ENCODE measurements at regions not wholly inside any gene's neighbourhood (a gene's known extent, or its start where the extent isn't known, plus 50 kb on each side); places are given as distances from the start of the nearest gene placed in this dataset.

DNA sequence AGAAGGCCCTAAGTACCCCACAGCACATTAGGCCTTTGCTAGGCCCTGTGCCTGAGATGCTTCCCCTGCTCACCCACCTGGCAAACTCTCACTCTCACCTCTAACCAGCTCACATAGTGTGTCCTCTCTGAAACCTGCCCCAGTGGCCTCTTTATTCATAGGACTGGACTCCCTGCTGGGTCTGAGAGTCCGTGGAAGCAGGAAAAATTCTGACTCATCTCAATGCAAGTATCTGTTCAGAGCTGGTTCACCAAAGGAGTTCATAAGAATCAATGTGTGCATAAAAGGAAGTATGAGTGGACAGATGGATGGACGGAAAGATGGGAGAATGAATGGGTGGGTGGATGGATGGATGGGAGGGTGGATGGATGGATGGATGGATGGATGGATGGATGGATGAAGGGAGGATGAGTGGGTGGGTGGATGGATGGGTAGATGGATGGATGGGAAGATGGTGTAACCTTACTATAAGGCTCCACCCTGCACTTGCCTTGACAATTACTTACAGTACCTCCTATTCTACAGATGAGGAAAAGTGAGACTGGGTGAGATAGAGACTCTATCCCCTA is 111.2 kb upstream of the ZMIZ1 start:
- H2AK5ac ChIP-seq (ENCODE audit: low read length) = no peak overlapping the region
- no peaks in the 10 kb centered on the region for H3K79me1 ChIP-seq (ENCODE audit: low read length)
- H2BK15ac ChIP-seq (replicated peaks; ENCODE audit: low read depth) = no peak overlapping the region
- 80% methylated on average over 1 of the region's 2 CpGs for WGBS (ENCODE audit: extremely low coverage, insufficient coverage, low lambda C conversion rate)
- no peak overlapping the region for H3K56ac ChIP-seq (ENCODE audit: low read length)
- H3K4me1 ChIP-seq (ENCODE audit: control insufficient read depth, low read depth, low read length) = peaks cover 5% of the 10 kb centered on the region
- no peak overlapping the region for H2BK120ac ChIP-seq (ENCODE audit: low read depth, low read length)
- no peak overlapping the region for H4K8ac ChIP-seq (ENCODE audit: low read depth, low read length)
- H3K4ac ChIP-seq (ENCODE audit: low read depth, low read length) = no peak overlapping the region
- no peak overlapping the region for H3K27ac ChIP-seq (ENCODE audit: low read depth, low read length)
- DNase-seq = no peak
- H3K18ac ChIP-seq (ENCODE audit: low read length) = no peak overlapping the region
- no peaks in the 10 kb centered on the region for H3K36me3 ChIP-seq (ENCODE audit: control insufficient read depth, insufficient read depth, low read length)
- H3K79me2 ChIP-seq (ENCODE audit: control insufficient read depth, insufficient read depth, low read length) = no peaks in the 10 kb centered on the region
- H3K27me3 ChIP-seq (ENCODE audit: insufficient read depth, low read length, poor library complexity) = no peaks in the 10 kb centered on the region
- no peak overlapping the region for H3K23ac ChIP-seq (ENCODE audit: low read length)
- no peak overlapping the region for H3K9ac ChIP-seq (ENCODE audit: low read length)
- H2BK5ac ChIP-seq (ENCODE audit: low read length) = no peak overlapping the region
- no peak overlapping the region for H4K5ac ChIP-seq (ENCODE audit: low read length)
- H3K4me3 ChIP-seq (ENCODE audit: low read length) = no peak overlapping the region
- no peak overlapping the region for H3K4me2 ChIP-seq (ENCODE audit: low read length)

GRCh38 chr10:78959217-78959923 is 109.4 kb upstream of the ZMIZ1 start:
- no peak overlapping the region for H4K5ac ChIP-seq (ENCODE audit: low read length)
- peaks cover 10% of the 10 kb centered on the region for H3K4me1 ChIP-seq (ENCODE audit: control insufficient read depth, low read depth, low read length)
- no peak overlapping the region for H3K18ac ChIP-seq (ENCODE audit: low read length)
- H4K8ac ChIP-seq (ENCODE audit: low read depth, low read length) = no peak overlapping the region
- H3K79me2 ChIP-seq (ENCODE audit: control insufficient read depth, insufficient read depth, low read length) = no peaks in the 10 kb centered on the region
- no peaks in the 10 kb centered on the region for H3K27me3 ChIP-seq (ENCODE audit: insufficient read depth, low read length, poor library complexity)
- DNase-seq = no peak
- H3K4ac ChIP-seq (ENCODE audit: low read depth, low read length) = no peak overlapping the region
- no peak overlapping the region for H2BK15ac ChIP-seq (replicated peaks; ENCODE audit: low read depth)
- no peak overlapping the region for H3K23ac ChIP-seq (ENCODE audit: low read length)
- H3K79me1 ChIP-seq (ENCODE audit: low read length) = no peaks in the 10 kb centered on the region
- WGBS (ENCODE audit: extremely low coverage, insufficient coverage, low lambda C conversion rate) = no CpG with 5 or more reads among the region's 10 CpGs
- H3K9ac ChIP-seq (ENCODE audit: low read length) = no peak overlapping the region
- no peak overlapping the region for H2AK5ac ChIP-seq (ENCODE audit: low read length)
- H3K36me3 ChIP-seq (ENCODE audit: control insufficient read depth, insufficient read depth, low read length) = no peaks in the 10 kb centered on the region
- no peak overlapping the region for H3K27ac ChIP-seq (ENCODE audit: low read depth, low read length)
- H3K4me2 ChIP-seq (ENCODE audit: low read length) = no peak overlapping the region
- H3K4me3 ChIP-seq (ENCODE audit: low read length) = no peak overlapping the region
- no peak overlapping the region for H2BK120ac ChIP-seq (ENCODE audit: low read depth, low read length)
- no peak overlapping the region for H2BK5ac ChIP-seq (ENCODE audit: low read length)
- no peak overlapping the region for H3K56ac ChIP-seq (ENCODE audit: low read length)

DNA sequence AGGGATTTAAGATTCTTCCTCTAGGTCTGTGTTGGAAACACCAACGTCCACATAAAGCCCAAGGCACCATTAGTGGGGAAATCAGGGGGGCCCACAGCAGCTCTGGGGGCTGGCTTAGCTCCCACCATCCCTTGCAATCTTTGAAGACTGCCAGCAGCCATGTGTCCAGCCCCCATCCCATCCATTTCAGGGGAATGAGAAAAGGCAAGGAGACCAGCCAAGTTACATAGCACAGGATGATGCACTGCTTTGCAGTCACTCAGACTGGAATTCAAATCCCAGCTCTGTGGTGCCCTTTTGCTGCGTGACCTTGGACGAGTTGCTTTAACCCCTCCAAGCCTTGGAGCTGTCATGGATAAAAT is 108.9 kb upstream of the ZMIZ1 start:
- Histone ChIP-seq H3K4me1 (ENCODE audit: control insufficient read depth, low read depth, low read length) (peaks cover 15% of the 10 kb centered on the region), H3K23ac (ENCODE audit: low read length) (no peak overlapping the region), H3K36me3 (ENCODE audit: control insufficient read depth, insufficient read depth, low read length) (no peaks in the 10 kb centered on the region), H2BK5ac (ENCODE audit: low read length) (no peak overlapping the region), H3K9ac (ENCODE audit: low read length) (no peak overlapping the region), H2BK120ac (ENCODE audit: low read depth, low read length) (no peak overlapping the region), H3K27me3 (ENCODE audit: insufficient read depth, low read length, poor library complexity) (no peaks in the 10 kb centered on the region), H3K79me1 (ENCODE audit: low read length) (no peaks in the 10 kb centered on the region), H3K18ac (ENCODE audit: low read length) (no peak overlapping the region), H3K27ac (ENCODE audit: low read depth, low read length) (no peak overlapping the region), H4K5ac (ENCODE audit: low read length) (no peak overlapping the region), H2BK15ac (replicated peaks; ENCODE audit: low read depth) (no peak overlapping the region), H2AK5ac (ENCODE audit: low read length) (no peak overlapping the region), H3K56ac (ENCODE audit: low read length) (no peak overlapping the region), H3K4me3 (ENCODE audit: low read length) (no peak overlapping the region), H3K4ac (ENCODE audit: low read depth, low read length) (no peak overlapping the region), H3K4me2 (ENCODE audit: low read length) (no peak overlapping the region), H3K79me2 (ENCODE audit: control insufficient read depth, insufficient read depth, low read length) (no peaks in the 10 kb centered on the region), H4K8ac (ENCODE audit: low read depth, low read length) (no peak overlapping the region)
- no CpG with 5 or more reads among the region's 3 CpGs for WGBS (ENCODE audit: extremely low coverage, insufficient coverage, low lambda C conversion rate)
- DNase-seq = no peak

- H3K27me3 ChIP-seq (ENCODE audit: insufficient read depth, low read length, poor library complexity) = no peaks in the 10 kb centered on the region
- no peaks in the 10 kb centered on the region for H3K79me1 ChIP-seq (ENCODE audit: low read length)
- no peak overlapping the region for H3K27ac ChIP-seq (ENCODE audit: low read depth, low read length)
- peaks cover 15% of the 10 kb centered on the region for H3K4me1 ChIP-seq (ENCODE audit: control insufficient read depth, low read depth, low read length)
- no peak for DNase-seq
- H3K4ac ChIP-seq (ENCODE audit: low read depth, low read length) = no peak overlapping the region
- no peak overlapping the region for H3K4me2 ChIP-seq (ENCODE audit: low read length)
- H3K36me3 ChIP-seq (ENCODE audit: control insufficient read depth, insufficient read depth, low read length) = no peaks in the 10 kb centered on the region
- no peak overlapping the region for H2BK120ac ChIP-seq (ENCODE audit: low read depth, low read length)
- no peak overlapping the region for H3K4me3 ChIP-seq (ENCODE audit: low read length)
- no peak overlapping the region for H4K5ac ChIP-seq (ENCODE audit: low read length)
- no peak overlapping the region for H2BK15ac ChIP-seq (replicated peaks; ENCODE audit: low read depth)
- WGBS (ENCODE audit: extremely low coverage, insufficient coverage, low lambda C conversion rate) = no CpG with 5 or more reads among the region's 7 CpGs
- no peak overlapping the region for H4K8ac ChIP-seq (ENCODE audit: low read depth, low read length)
- H2AK5ac ChIP-seq (ENCODE audit: low read length) = no peak overlapping the region
- H3K9ac ChIP-seq (ENCODE audit: low read length) = no peak overlapping the region
- no peak overlapping the region for H2BK5ac ChIP-seq (ENCODE audit: low read length)
- peak overlapping the region; percentile 26 for H3K56ac ChIP-seq (ENCODE audit: low read length)
- no peak overlapping the region for H3K18ac ChIP-seq (ENCODE audit: low read length)
- no peak overlapping the region for H3K23ac ChIP-seq (ENCODE audit: low read length)
- no peaks in the 10 kb centered on the region for H3K79me2 ChIP-seq (ENCODE audit: control insufficient read depth, insufficient read depth, low read length)
These were observed 108.4 kb upstream of the ZMIZ1 start for GRCh38 chr10:78960316-78960800.

DNA sequence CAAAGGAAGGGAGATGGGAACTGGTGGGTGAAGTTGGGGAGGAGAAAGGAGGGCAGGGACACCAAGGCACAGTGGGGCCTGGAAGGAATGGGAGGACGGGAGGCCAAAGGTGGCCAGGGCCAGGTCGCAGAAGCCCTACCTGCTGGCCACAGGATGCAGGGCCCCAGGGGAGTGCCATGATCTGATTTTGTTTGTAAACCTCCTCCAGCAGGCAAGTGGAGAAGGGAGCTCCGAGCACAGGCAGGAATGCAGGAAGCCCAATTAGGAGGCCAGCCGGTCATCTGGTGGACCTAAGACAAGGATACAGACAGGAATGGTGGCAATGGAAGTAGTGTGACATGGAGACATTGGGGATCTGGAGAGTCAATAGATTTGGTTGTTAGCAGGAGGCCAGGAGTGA is 107.0 kb upstream of the ZMIZ1 start:
- no peaks in the 10 kb centered on the region for H3K36me3 ChIP-seq (ENCODE audit: control insufficient read depth, insufficient read depth, low read length)
- no peak overlapping the region for H3K27ac ChIP-seq (ENCODE audit: low read depth, low read length)
- no peak overlapping the region for H3K4ac ChIP-seq (ENCODE audit: low read depth, low read length)
- H3K4me2 ChIP-seq (ENCODE audit: low read length) = no peak overlapping the region
- H2AK5ac ChIP-seq (ENCODE audit: low read length) = no peak overlapping the region
- peaks cover 15% of the 10 kb centered on the region for H3K4me1 ChIP-seq (ENCODE audit: control insufficient read depth, low read depth, low read length)
- no peak overlapping the region for H3K18ac ChIP-seq (ENCODE audit: low read length)
- no peaks in the 10 kb centered on the region for H3K79me1 ChIP-seq (ENCODE audit: low read length)
- H3K9ac ChIP-seq (ENCODE audit: low read length) = no peak overlapping the region
- no peak overlapping the region for H2BK5ac ChIP-seq (ENCODE audit: low read length)
- H3K79me2 ChIP-seq (ENCODE audit: control insufficient read depth, insufficient read depth, low read length) = no peaks in the 10 kb centered on the region
- no peak overlapping the region for H3K23ac ChIP-seq (ENCODE audit: low read length)
- H3K27me3 ChIP-seq (ENCODE audit: insufficient read depth, low read length, poor library complexity) = no peaks in the 10 kb centered on the region
- H3K56ac ChIP-seq (ENCODE audit: low read length) = peak overlapping the region; percentile 2
- WGBS (ENCODE audit: extremely low coverage, insufficient coverage, low lambda C conversion rate) = no CpG with 5 or more reads among the region's 4 CpGs
- no peak overlapping the region for H4K8ac ChIP-seq (ENCODE audit: low read depth, low read length)
- peak; percentile 37 for DNase-seq
- no peak overlapping the region for H4K5ac ChIP-seq (ENCODE audit: low read length)
- H2BK120ac ChIP-seq (ENCODE audit: low read depth, low read length) = no peak overlapping the region
- no peak overlapping the region for H2BK15ac ChIP-seq (replicated peaks; ENCODE audit: low read depth)
- H3K4me3 ChIP-seq (ENCODE audit: low read length) = no peak overlapping the region

All from mesendoderm (in vitro differentiated cells).